Activated CD4-positive, CD25-positive, alpha-beta regulatory T cell treated with anti-CD3 and anti-CD28 coated beads, Interleukin-2, amount 50 U/mL, for 24 hours (primary cell): ENCODE measurements at regions not wholly inside any gene's neighbourhood (a gene's known extent, or its start where the extent isn't known, plus 50 kb on each side); places are given as distances from the start of the nearest gene placed in this dataset.
"Not testable (repeated sequence)": the region's sequence is repeated elsewhere in the genome, so short reads cannot be mapped to it uniquely, and the experiment has no call there.

Source experiments
- ATAC-seq, 2 donors: fragments of 150-1000 bp; cut with Tn5 transposase; one replicate each; pipeline ENCODE4 v1.10.0; 2021; ENCODE audit warnings: mild to moderate bottlenecking in 1 of 2, moderate library complexity in 1 of 2

- ATAC-seq, result no peak
Observed at GRCh38 chr11:33970984-33971466, 79.1 kb upstream of the LMO2 start.

- ATAC-seq, result no peak
Observed at GRCh38 chr11:33967451-33967850, 75.6 kb upstream of the LMO2 start.

- no peak for ATAC-seq
Observed at GRCh38 chr11:33965032-33965431, 73.2 kb upstream of the LMO2 start.

- no peak for ATAC-seq
Observed at GRCh38 chr11:33959855-33960400, 68.1 kb upstream of the LMO2 start.

- no peak for ATAC-seq
Observed at GRCh38 chr11:33957304-33957917, 65.5 kb upstream of the LMO2 start.

- ATAC-seq, result no peak
Observed at GRCh38 chr11:33956611-33957010, 64.7 kb upstream of the LMO2 start.

GRCh38 chr11:33953289-33953688 lies 61.4 kb upstream of the LMO2 start:
- no peak for ATAC-seq

GRCh38 chr11:33952805-33953204 lies 60.9 kb upstream of the LMO2 start:
- no peak for ATAC-seq

- no peak for ATAC-seq
Observed at GRCh38 chr11:33949252-33949913, 57.5 kb upstream of the LMO2 start.

GRCh38 chr11:33948494-33948893 lies 56.6 kb upstream of the LMO2 start:
- no peak for ATAC-seq

GRCh38 chr11:33947918-33948317 lies 56.0 kb upstream of the LMO2 start:
- ATAC-seq, result not testable (repeated sequence)

GRCh38 chr11:33946930-33947329 lies 55.1 kb upstream of the LMO2 start:
- ATAC-seq, result no peak

- no peak for ATAC-seq
Observed at GRCh38 chr11:33945481-33946268, 53.8 kb upstream of the LMO2 start.

- ATAC-seq, result no peak
Observed at GRCh38 chr11:33944693-33945424, 53.0 kb upstream of the LMO2 start.

GRCh38 chr11:33944345-33944692 lies 52.4 kb upstream of the LMO2 start:
- no peak for ATAC-seq

- no peak for ATAC-seq
Observed at GRCh38 chr11:33942954-33943353, 51.1 kb upstream of the LMO2 start.

GRCh38 chr11:33941637-33942160 lies 49.8 kb upstream of the LMO2 start:
- no peak for ATAC-seq
